Osteoblast (primary cell): ENCODE measurements at regions not wholly inside any gene's neighbourhood (a gene's known extent, or its start where the extent isn't known, plus 50 kb on each side); places are given as distances from the start of the nearest gene placed in this dataset.

ENCODE experiments used
- DNase-seq: peaks from one replicate; pipeline ENCODE4 v3.0.0; 2011; ENCODE audit warnings: low spot score, mixed read lengths; ENCODE audit not compliant: insufficient read length; ENCODE audit errors: missing footprints
- H2AFZ ChIP-seq: 2 replicates; pipeline ENCODE4 v1.6.0; 2011; ENCODE audit warnings: mild to moderate bottlenecking, low read length
- H3K27ac ChIP-seq: 2 replicates; pipeline ENCODE4 v1.5.1; 2011; ENCODE audit warnings: mild to moderate bottlenecking, low read depth, low read length, moderate library complexity
- H3K27me3 ChIP-seq: 2 replicates; pipeline ENCODE4 v1.6.0; 2012; ENCODE audit warnings: mild to moderate bottlenecking, control low read depth, inconsistent platforms, low read length, moderate library complexity; ENCODE audit not compliant: insufficient read depth
- H3K36me3 ChIP-seq: 2 replicates; pipeline ENCODE4 v1.5.1; 2011; ENCODE audit warnings: mild to moderate bottlenecking, low read length, control low read depth, moderate library complexity; ENCODE audit not compliant: insufficient read depth
- H3K4me1 ChIP-seq: 2 replicates; pipeline ENCODE4 v1.5.1; 2011; ENCODE audit warnings: mild to moderate bottlenecking, low read length, control low read depth, moderate library complexity; ENCODE audit not compliant: insufficient read depth
- H3K4me2 ChIP-seq: 2 replicates; pipeline ENCODE4 v1.6.0; 2011; ENCODE audit warnings: mild to moderate bottlenecking, low read length; ENCODE audit not compliant: insufficient read depth
- H3K4me3 ChIP-seq: fragments of 200-600 bp; sonication (generic); 3 replicates; pipeline ENCODE4 v1.5.1; 2012; ENCODE audit warnings: mild to moderate bottlenecking, low read length, inconsistent platforms; ENCODE audit not compliant: insufficient read depth
- H3K79me2 ChIP-seq: 2 replicates; pipeline ENCODE4 v1.6.0; 2012; ENCODE audit warnings: mild to moderate bottlenecking, low read length, control low read depth, inconsistent platforms; ENCODE audit not compliant: insufficient read depth
- H3K9me3 ChIP-seq: 2 replicates; pipeline ENCODE4 v1.5.1; 2011; ENCODE audit warnings: low read depth, low read length, control low read depth
- H4K20me1 ChIP-seq: 2 replicates; pipeline ENCODE4 v1.6.0; 2012; ENCODE audit warnings: mild to moderate bottlenecking, low read length, control low read depth; ENCODE audit not compliant: insufficient read depth
- CTCF ChIP-seq: IDR thresholded peaks from 2 replicates; pipeline ENCODE4 v1.5.1; 2011; ENCODE audit warnings: mild to moderate bottlenecking, low read depth, low read length, moderate library complexity; ENCODE audit errors: extremely low read depth

GRCh38 chr18:65946777-65947176 lies 196.0 kb downstream of the CDH7 start:
- H3K4me1 ChIP-seq, result no peaks in the 10 kb centered on the region
- no peak overlapping the region for H3K4me2 ChIP-seq
- no peak overlapping the region for H2AFZ ChIP-seq
- no peaks in the 10 kb centered on the region for H3K27me3 ChIP-seq
- no peaks in the 10 kb centered on the region for H3K9me3 ChIP-seq
- no peaks in the 10 kb centered on the region for H3K36me3 ChIP-seq
- no peak overlapping the region for H3K27ac ChIP-seq
- H4K20me1 ChIP-seq, result no peaks in the 10 kb centered on the region
- H3K4me3 ChIP-seq, result no peak overlapping the region
- TF ChIP-seq CTCF, result no peak
- no peaks in the 10 kb centered on the region for H3K79me2 ChIP-seq
- DNase-seq, result no peak

GRCh38 chr18:65943268-65943667 lies 192.5 kb downstream of the CDH7 start:
- no peak for TF ChIP-seq CTCF
- H3K4me1 ChIP-seq, result no peaks in the 10 kb centered on the region

GRCh38 chr18:65942854-65943253 lies 192.0 kb downstream of the CDH7 start:
- Histone ChIP-seq H3K4me3 (no peak overlapping the region), H3K4me2 (no peak overlapping the region), H3K27ac (no peak overlapping the region), H3K4me1 (no peaks in the 10 kb centered on the region), H4K20me1 (no peaks in the 10 kb centered on the region), H3K36me3 (no peaks in the 10 kb centered on the region), H3K79me2 (no peaks in the 10 kb centered on the region), H3K27me3 (no peaks in the 10 kb centered on the region), H3K9me3 (no peaks in the 10 kb centered on the region), H2AFZ (no peak overlapping the region)
- no peak for DNase-seq
- no peak for TF ChIP-seq CTCF

More at GRCh38 chr18:65943268-65943667, 192.5 kb downstream of the CDH7 start:
- H3K79me2 ChIP-seq, result no peaks in the 10 kb centered on the region
- H3K9me3 ChIP-seq, result no peaks in the 10 kb centered on the region
- no peaks in the 10 kb centered on the region for H4K20me1 ChIP-seq
- H3K4me2 ChIP-seq, result no peak overlapping the region
- no peaks in the 10 kb centered on the region for H3K36me3 ChIP-seq
- no peak overlapping the region for H2AFZ ChIP-seq
- H3K27ac ChIP-seq, result no peak overlapping the region
- no peak for DNase-seq
- no peaks in the 10 kb centered on the region for H3K27me3 ChIP-seq
- no peak overlapping the region for H3K4me3 ChIP-seq

GRCh38 chr18:65942104-65942503 lies 191.3 kb downstream of the CDH7 start:
- Histone ChIP-seq H4K20me1 (no peaks in the 10 kb centered on the region), H3K4me3 (no peak overlapping the region), H3K9me3 (no peaks in the 10 kb centered on the region), H3K36me3 (no peaks in the 10 kb centered on the region), H3K27me3 (no peaks in the 10 kb centered on the region), H3K4me1 (no peaks in the 10 kb centered on the region), H3K79me2 (no peaks in the 10 kb centered on the region), H2AFZ (no peak overlapping the region), H3K4me2 (no peak overlapping the region), H3K27ac (no peak overlapping the region)
- no peak for TF ChIP-seq CTCF
- no peak for DNase-seq
